Lower lobe of right lung (tissue), 2 donors: ENCODE measurements at regions not wholly inside any gene's neighbourhood (a gene's known extent, or its start where the extent isn't known, plus 50 kb on each side); places are given as distances from the start of the nearest gene placed in this dataset.

Source experiments
- ATAC-seq, 2 donors: fragments of 200-7000 bp; cut with Tn5 transposase; one replicate each; pipeline ENCODE4 v1.9.1; 2020 to 2022; ENCODE audit warnings: mild to moderate bottlenecking in 2 of 2, moderate library complexity in 2 of 2
- DNase-seq: peaks from one replicate; pipeline ENCODE4 v3.0.0-alpha.2; 2020
- H3K27ac ChIP-seq: fragments of 200-600 bp; one replicate; pipeline ENCODE4 v1.8.0; 2022
- H3K27me3 ChIP-seq: fragments of 200-600 bp; one replicate; pipeline ENCODE4 v1.8.0; 2022; ENCODE audit warnings: low read depth
- H3K36me3 ChIP-seq: fragments of 200-600 bp; one replicate; pipeline ENCODE4 v1.8.0; 2022; ENCODE audit warnings: mild to moderate bottlenecking
- H3K4me1 ChIP-seq: fragments of 200-600 bp; one replicate; pipeline ENCODE4 v1.8.0; 2022
- H3K4me3 ChIP-seq: fragments of 200-600 bp; one replicate; pipeline ENCODE4 v1.8.0; 2022; ENCODE audit warnings: mild to moderate bottlenecking
- H3K9me3 ChIP-seq: fragments of 200-600 bp; one replicate; pipeline ENCODE4 v1.8.0; 2022
- CTCF ChIP-seq: fragments of 200-600 bp; IDR thresholded peaks from one replicate; pipeline ENCODE4 v1.8.0; 2022; ENCODE audit warnings: antibody characterized with exemption, mild to moderate bottlenecking
- intact Hi-C: fragments of 100-400 bp; cut with DNase I; formaldehyde crosslinking; loops from one replicate; pipeline ENCODE4 v1.11.0; 2022
- donor health status: DM: no; HTN: yes; CAD: no; lungs with severe emphysema.

GRCh38 chr13:47399599-47399998, 502.7 kb upstream of the HTR2A start:
- no peak overlapping the region for H3K27ac ChIP-seq
- no peaks in the 10 kb centered on the region for H3K36me3 ChIP-seq
- ATAC-seq, result no peak

GRCh38 chr13:47397739-47398138, 500.9 kb upstream of the HTR2A start:
- Histone ChIP-seq H3K36me3 (no peaks in the 10 kb centered on the region), H3K9me3 (no peaks in the 10 kb centered on the region), H3K27ac (no peak overlapping the region), H3K4me1 (no peaks in the 10 kb centered on the region), H3K27me3 (no peaks in the 10 kb centered on the region), H3K4me3 (no peak overlapping the region)
- no peak for TF ChIP-seq CTCF
- intact Hi-C loops, result no loop called here
- ATAC-seq (no peak), DNase-seq (no peak)

More at GRCh38 chr13:47399599-47399998, 502.7 kb upstream of the HTR2A start:
- intact Hi-C loops, result no loop called here
- Histone ChIP-seq H3K4me1 (no peaks in the 10 kb centered on the region), H3K27me3 (no peaks in the 10 kb centered on the region), H3K9me3 (no peaks in the 10 kb centered on the region), H3K4me3 (no peak overlapping the region)
- DNase-seq, result no peak
- TF ChIP-seq CTCF, result no peak

GRCh38 chr13:47396915-47397314, 500.1 kb upstream of the HTR2A start:
- DNase-seq, result no peak
- no peak for ATAC-seq
- Histone ChIP-seq H3K27me3 (no peaks in the 10 kb centered on the region), H3K9me3 (no peaks in the 10 kb centered on the region), H3K27ac (no peak overlapping the region), H3K4me1 (no peaks in the 10 kb centered on the region), H3K36me3 (no peaks in the 10 kb centered on the region), H3K4me3 (no peak overlapping the region)
- no peak for TF ChIP-seq CTCF
- intact Hi-C loops, result no loop called here

- TF ChIP-seq CTCF, result no peak
- Histone ChIP-seq H3K27ac (no peak overlapping the region), H3K36me3 (no peaks in the 10 kb centered on the region), H3K9me3 (no peaks in the 10 kb centered on the region), H3K27me3 (no peaks in the 10 kb centered on the region), H3K4me1 (no peaks in the 10 kb centered on the region), H3K4me3 (no peak overlapping the region)
- intact Hi-C loops, result no loop called here
- no peak for ATAC-seq
- DNase-seq, result no peak
These were observed 477.9 kb upstream of the HTR2A start for GRCh38 chr13:47374741-47375140.

GRCh38 chr13:47372751-47373150, 475.9 kb upstream of the HTR2A start:
- TF ChIP-seq CTCF, result no peak

GRCh38 chr13:47351798-47352197, 454.9 kb upstream of the HTR2A start:
- H3K36me3 ChIP-seq, result no peaks in the 10 kb centered on the region
- ATAC-seq (no peak), DNase-seq (no peak)
- no peaks in the 10 kb centered on the region for H3K9me3 ChIP-seq
- intact Hi-C loops, result no loop called here
- H3K4me3 ChIP-seq, result no peak overlapping the region
- no peak for TF ChIP-seq CTCF
- no peaks in the 10 kb centered on the region for H3K4me1 ChIP-seq
- H3K27ac ChIP-seq, result no peak overlapping the region
- no peaks in the 10 kb centered on the region for H3K27me3 ChIP-seq

More at GRCh38 chr13:47372751-47373150, 475.9 kb upstream of the HTR2A start:
- DNase-seq (no peak), ATAC-seq (no peak)
- intact Hi-C loops, result no loop called here
- H3K27ac ChIP-seq, result no peak overlapping the region
- no peaks in the 10 kb centered on the region for H3K4me1 ChIP-seq
- H3K27me3 ChIP-seq, result no peaks in the 10 kb centered on the region
- no peaks in the 10 kb centered on the region for H3K9me3 ChIP-seq
- no peak overlapping the region for H3K4me3 ChIP-seq
- no peaks in the 10 kb centered on the region for H3K36me3 ChIP-seq
